AG09319 (cell line): ENCODE measurements at regions not wholly inside any gene's neighbourhood (a gene's known extent, or its start where the extent isn't known, plus 50 kb on each side); places are given as distances from the start of the nearest gene placed in this dataset.
A peak's percentile ranks its signal among the peaks of the same experiment; 100 is the strongest.

Source experiments
- DNase-seq: peaks from one replicate; pipeline ENCODE4 v3.0.0-alpha.2; 2010; ENCODE audit warnings: low read depth; ENCODE audit errors: extremely low read depth
- CTCF ChIP-seq: IDR thresholded peaks from 2 replicates; pipeline ENCODE4 v1.5.1; 2011; ENCODE audit warnings: low read depth, mild to moderate bottlenecking, inconsistent platforms, low read length, moderate library complexity

- no peak for TF ChIP-seq CTCF
- no peak for DNase-seq
Observed at GRCh38 chr2:173468266-173468793, 113.7 kb downstream of the CDCA7 start.

GRCh38 chr2:173472112-173472511, 117.4 kb downstream of the CDCA7 start:
- no peak for DNase-seq
- no peak for TF ChIP-seq CTCF

- DNase-seq = no peak
- no peak for TF ChIP-seq CTCF
Observed at GRCh38 chr2:173483137-173483536, 128.5 kb downstream of the CDCA7 start.

GRCh38 chr2:173488861-173489260, 134.2 kb downstream of the CDCA7 start:
- DNase-seq = no peak
- no peak for TF ChIP-seq CTCF

- no peak for TF ChIP-seq CTCF
- no peak for DNase-seq
Observed at GRCh38 chr2:173491418-173491817, 136.7 kb downstream of the CDCA7 start.

- DNase-seq = no peak
- TF ChIP-seq CTCF = peak; percentile 19
Observed at GRCh38 chr2:173493874-173494273, 139.2 kb downstream of the CDCA7 start.

GRCh38 chr2:173496746-173497145, 142.1 kb downstream of the CDCA7 start:
- TF ChIP-seq CTCF = no peak
- peak; percentile 18 for DNase-seq
